ENCODE measurements at regions not wholly inside any gene's neighbourhood (a gene's known extent, or its start where the extent isn't known, plus 50 kb on each side); places are given as distances from the start of the nearest gene placed in this dataset.

GRCh38 chr6:114520976-114521375, 178.2 kb upstream of the HS3ST5 start:
- Histone ChIP-seq H3K79me2 (ENCODE audit: insufficient read depth, low read length) (no peaks in the 10 kb centered on the region), H4K20me1 (ENCODE audit: insufficient read depth, low read length) (no peaks in the 10 kb centered on the region), H3K36me3 (replicated peaks in 1 of 2; ENCODE audit: control insufficient read depth in 1 of 2, insufficient read depth in 2 of 2, low read length in 2 of 2) (no peaks in the 10 kb centered on the region), H3K9me3 (replicated peaks in 1 of 2; ENCODE audit: control insufficient read depth in 1 of 2, insufficient read depth in 1 of 2, low read length in 2 of 2) (no peaks in the 10 kb centered on the region), H3K4me2 (replicated peaks; ENCODE audit: extremely low read depth, low read length, poor library complexity, severe bottlenecking) (no peak overlapping the region), H3K4me1 (ENCODE audit: control insufficient read depth in 1 of 2, insufficient read depth in 2 of 2, low read length in 2 of 2) (no peaks in the 10 kb centered on the region), H2AFZ (ENCODE audit: insufficient read depth, low read depth, low read length, poor library complexity, severe bottlenecking) (no peak overlapping the region), H3K4me3 (replicated peaks in 1 of 3; ENCODE audit: low read depth in 2 of 3, low read length in 3 of 3) (no peak overlapping the region), H3K27me3 (ENCODE audit: control insufficient read depth in 2 of 2, insufficient read depth in 2 of 2, low read length in 2 of 2) (no peaks in the 10 kb centered on the region), H3K27ac (ENCODE audit: low read depth in 1 of 2, low read length in 2 of 2) (no peak overlapping the region), H3K9ac (ENCODE audit: insufficient read depth, low read length, poor library complexity, severe bottlenecking) (no peak overlapping the region)
- no peaks in the 10 kb centered on the region for H3K36me3 Mint-ChIP-seq
- no peak overlapping the region for H3K4me3 Mint-ChIP-seq
- TF ChIP-seq, protein P1, sequence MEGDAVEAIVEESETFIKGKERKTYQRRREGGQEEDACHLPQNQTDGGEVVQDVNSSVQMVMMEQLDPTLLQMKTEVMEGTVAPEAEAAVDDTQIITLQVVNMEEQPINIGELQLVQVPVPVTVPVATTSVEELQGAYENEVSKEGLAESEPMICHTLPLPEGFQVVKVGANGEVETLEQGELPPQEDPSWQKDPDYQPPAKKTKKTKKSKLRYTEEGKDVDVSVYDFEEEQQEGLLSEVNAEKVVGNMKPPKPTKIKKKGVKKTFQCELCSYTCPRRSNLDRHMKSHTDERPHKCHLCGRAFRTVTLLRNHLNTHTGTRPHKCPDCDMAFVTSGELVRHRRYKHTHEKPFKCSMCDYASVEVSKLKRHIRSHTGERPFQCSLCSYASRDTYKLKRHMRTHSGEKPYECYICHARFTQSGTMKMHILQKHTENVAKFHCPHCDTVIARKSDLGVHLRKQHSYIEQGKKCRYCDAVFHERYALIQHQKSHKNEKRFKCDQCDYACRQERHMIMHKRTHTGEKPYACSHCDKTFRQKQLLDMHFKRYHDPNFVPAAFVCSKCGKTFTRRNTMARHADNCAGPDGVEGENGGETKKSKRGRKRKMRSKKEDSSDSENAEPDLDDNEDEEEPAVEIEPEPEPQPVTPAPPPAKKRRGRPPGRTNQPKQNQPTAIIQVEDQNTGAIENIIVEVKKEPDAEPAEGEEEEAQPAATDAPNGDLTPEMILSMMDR (IDR thresholded peaks at IDR 0.05) = no peak
- H3K27me3 Mint-ChIP-seq (ENCODE audit: low read depth in 3 of 3) = peaks cover 0 to 1% (median 0%) of the 10 kb centered on the region in 3 donors
- no peaks in the 10 kb centered on the region for H3K4me1 Mint-ChIP-seq
- peaks cover 0 to 7% (median 2%) of the 10 kb centered on the region in 7 donors for H3K9me3 Mint-ChIP-seq
- no peak overlapping the region for H3K27ac Mint-ChIP-seq
- intact Hi-C loops (cut with micrococcal nuclease) = no loop called here
- no CpG with 5 or more reads among the region's 3 CpGs for WGBS (ENCODE audit: insufficient coverage)
- DNase-seq = no peak

DNA sequence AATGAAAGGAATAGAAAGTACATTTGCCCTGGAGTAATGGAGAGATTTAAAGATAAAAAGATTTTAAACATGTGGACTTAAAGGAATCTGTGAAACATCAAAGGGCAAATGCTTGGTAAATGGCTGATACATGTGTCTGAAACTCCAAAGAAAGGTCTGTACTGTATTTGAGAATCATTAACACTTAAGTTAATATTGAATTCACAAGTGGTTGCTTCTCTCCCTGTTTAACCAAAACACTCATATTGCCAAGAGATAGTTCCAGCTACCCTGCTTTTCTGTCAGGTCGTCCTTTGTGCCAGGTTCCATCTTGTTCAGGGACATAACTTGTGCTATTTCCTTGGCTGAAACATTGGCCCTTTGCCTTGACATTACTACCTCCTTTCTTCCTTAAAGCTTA, 171.3 kb upstream of the HS3ST5 start:
- intact Hi-C loops (cut with micrococcal nuclease) = no loop called here
- H3K4me3 Mint-ChIP-seq = no peak overlapping the region
- no peaks in the 10 kb centered on the region for H3K9me3 ChIP-seq (replicated peaks in 1 of 2; ENCODE audit: control insufficient read depth in 1 of 2, insufficient read depth in 1 of 2, low read length in 2 of 2)
- H3K36me3 ChIP-seq (replicated peaks in 1 of 2; ENCODE audit: control insufficient read depth in 1 of 2, insufficient read depth in 2 of 2, low read length in 2 of 2) = no peaks in the 10 kb centered on the region
- no peaks in the 10 kb centered on the region for H3K79me2 ChIP-seq (ENCODE audit: insufficient read depth, low read length)
- no peak overlapping the region for H3K9ac ChIP-seq (ENCODE audit: insufficient read depth, low read length, poor library complexity, severe bottlenecking)
- no peaks in the 10 kb centered on the region for H3K4me1 Mint-ChIP-seq
- no peak overlapping the region for H3K4me3 ChIP-seq (replicated peaks in 1 of 3; ENCODE audit: low read depth in 2 of 3, low read length in 3 of 3)
- no peak overlapping the region for H3K27ac Mint-ChIP-seq
- TF ChIP-seq, protein P1 (IDR thresholded peaks at IDR 0.05) = no peak
- peaks cover 0 to 2% (median 0%) of the 10 kb centered on the region in 7 donors for H3K9me3 Mint-ChIP-seq
- H3K4me1 ChIP-seq (ENCODE audit: control insufficient read depth in 1 of 2, insufficient read depth in 2 of 2, low read length in 2 of 2) = no peaks in the 10 kb centered on the region
- WGBS (ENCODE audit: insufficient coverage) = 86% methylated on average over 1 of the region's 1 CpG
- no peaks in the 10 kb centered on the region for H3K36me3 Mint-ChIP-seq
- no peak overlapping the region for H3K27ac ChIP-seq (ENCODE audit: low read depth in 1 of 2, low read length in 2 of 2)
- no peak for DNase-seq
- no peaks in the 10 kb centered on the region for H3K27me3 Mint-ChIP-seq (ENCODE audit: low read depth in 3 of 3)
- H3K27me3 ChIP-seq (ENCODE audit: control insufficient read depth in 2 of 2, insufficient read depth in 2 of 2, low read length in 2 of 2) = no peaks in the 10 kb centered on the region
- no peaks in the 10 kb centered on the region for H4K20me1 ChIP-seq (ENCODE audit: insufficient read depth, low read length)
- H2AFZ ChIP-seq (ENCODE audit: insufficient read depth, low read depth, low read length, poor library complexity, severe bottlenecking) = no peak overlapping the region
- no peak overlapping the region for H3K4me2 ChIP-seq (replicated peaks; ENCODE audit: extremely low read depth, low read length, poor library complexity, severe bottlenecking)
